ENCODE measurements at regions not wholly inside any gene's neighbourhood (a gene's known extent, or its start where the extent isn't known, plus 50 kb on each side); places are given as distances from the start of the nearest gene placed in this dataset.

GRCh38 chr14:82420871-82421270 lies 887.2 kb upstream of the SEL1L start:
- TF ChIP-seq POLR2A (IDR thresholded peaks at IDR 0.05; ENCODE audit: low read length) (no peak), GATA1 (IDR thresholded peaks at IDR 0.05; ENCODE audit: low read depth, low read length) (no peak)

All from erythroblast (primary cell).